CD14-positive monocyte (primary cell): ENCODE measurements at regions not wholly inside any gene's neighbourhood (a gene's known extent, or its start where the extent isn't known, plus 50 kb on each side); places are given as distances from the start of the nearest gene placed in this dataset.

ENCODE experiments used
- DNase-seq, 3 donors: peaks; one replicate each; pipeline ENCODE4 v3.0.0-alpha.2; 2011 to 2022
- H2AFZ ChIP-seq: 2 replicates; pipeline ENCODE4 v1.6.0; 2012; ENCODE audit warnings: mild to moderate bottlenecking, low read depth, low read length, inconsistent platforms; ENCODE audit not compliant: insufficient read depth, poor library complexity, severe bottlenecking
- H3K27ac ChIP-seq, 2 donors: 1 replicate in 1 of 2; 2 replicates in 1 of 2; pipeline ENCODE4 v1.5.1; 2012 to 2013; ENCODE audit warnings: low read length in 2 of 2, control low read depth in 1 of 2, inconsistent platforms in 1 of 2, low read depth in 1 of 2, mild to moderate bottlenecking in 1 of 2
- H3K27me3 ChIP-seq, 2 donors: one replicate each; pipeline versions ENCODE4 v1.6.0 to v1.6.1; 2011 to 2013; ENCODE audit warnings: low read length in 2 of 2; ENCODE audit not compliant: control insufficient read depth in 2 of 2, insufficient read depth in 2 of 2
- H3K36me3 ChIP-seq, 2 donors: replicated peaks in 1 of 2; 1 replicate in 1 of 2; 2 replicates in 1 of 2; pipeline versions ENCODE4 v1.5.1 to v1.6.1; 2012 to 2013; ENCODE audit warnings: low read length in 2 of 2, control low read depth in 1 of 2, inconsistent platforms in 1 of 2, mild to moderate bottlenecking in 1 of 2; ENCODE audit not compliant: insufficient read depth in 2 of 2, control insufficient read depth in 1 of 2
- H3K4me1 ChIP-seq, 2 donors: 1 replicate in 1 of 2; 2 replicates in 1 of 2; pipeline versions ENCODE4 v1.5.1 to v1.6.1; 2012 to 2013; ENCODE audit warnings: low read length in 2 of 2, control low read depth in 1 of 2, inconsistent platforms in 1 of 2, mild to moderate bottlenecking in 1 of 2, moderate library complexity in 1 of 2; ENCODE audit not compliant: insufficient read depth in 2 of 2, control insufficient read depth in 1 of 2
- H3K4me2 ChIP-seq: replicated peaks from 2 replicates; pipeline ENCODE3; 2012; ENCODE audit warnings: low read length, moderate library complexity, mild to moderate bottlenecking; ENCODE audit not compliant: poor library complexity, severe bottlenecking; ENCODE audit errors: extremely low read depth
- H3K4me3 ChIP-seq, 3 experiments: fragments of 200-600 bp in 1 of 3; sonication (generic) in 1 of 3; replicated peaks in 1 of 3; 1 replicate in 2 of 3; 2 replicates in 1 of 3; pipeline ENCODE4 v1.5.1; 2011 to 2013; ENCODE audit warnings: low read length in 3 of 3, mild to moderate bottlenecking in 3 of 3, control low read depth in 2 of 3, low read depth in 2 of 3, inconsistent platforms in 1 of 3, moderate library complexity in 1 of 3
- H3K79me2 ChIP-seq: 2 replicates; pipeline ENCODE4 v1.6.0; 2012; ENCODE audit warnings: mild to moderate bottlenecking, control low read depth, inconsistent platforms, low read length, moderate library complexity; ENCODE audit not compliant: insufficient read depth
- H3K9ac ChIP-seq: 2 replicates; pipeline ENCODE4 v1.6.0; 2017; ENCODE audit warnings: low read length, mild to moderate bottlenecking; ENCODE audit not compliant: insufficient read depth, poor library complexity, severe bottlenecking
- H3K9me3 ChIP-seq, 2 donors: replicated peaks in 1 of 2; 1 replicate in 1 of 2; 2 replicates in 1 of 2; pipeline versions ENCODE4 v1.5.1 to v1.6.1; 2012 to 2013; ENCODE audit warnings: low read length in 2 of 2, control low read depth in 1 of 2; ENCODE audit not compliant: control insufficient read depth in 1 of 2, insufficient read depth in 1 of 2
- H4K20me1 ChIP-seq: 2 replicates; pipeline ENCODE4 v1.6.0; 2012; ENCODE audit warnings: mild to moderate bottlenecking, low read length, control low read depth, moderate library complexity; ENCODE audit not compliant: insufficient read depth
- H3K27ac Mint-ChIP-seq, 7 donors: one replicate each; pipeline ENCODE4 v1.8.0; 2020; ENCODE audit warnings: mild to moderate bottlenecking in 7 of 7, mixed read lengths in 7 of 7, moderate library complexity in 6 of 7, inconsistent platforms in 2 of 7
- H3K27me3 Mint-ChIP-seq, 3 donors: one replicate each; pipeline ENCODE4 v1.8.0; 2021 to 2022; ENCODE audit warnings: low read depth in 3 of 3, mild to moderate bottlenecking in 3 of 3, mixed read lengths in 3 of 3, moderate library complexity in 3 of 3, inconsistent platforms in 1 of 3
- H3K36me3 Mint-ChIP-seq, 2 donors: one replicate each; pipeline ENCODE4 v1.8.0; 2020; ENCODE audit warnings: mixed read lengths in 2 of 2, inconsistent platforms in 1 of 2, mild to moderate bottlenecking in 1 of 2
- H3K4me1 Mint-ChIP-seq: one replicate; pipeline ENCODE4 v1.8.0; 2020; ENCODE audit warnings: mild to moderate bottlenecking, mixed read lengths
- H3K4me3 Mint-ChIP-seq, 2 donors: one replicate each; pipeline ENCODE4 v1.8.0; 2020; ENCODE audit warnings: mild to moderate bottlenecking in 2 of 2, mixed read lengths in 2 of 2, moderate library complexity in 1 of 2
- H3K9me3 Mint-ChIP-seq, 7 donors: one replicate each; pipeline ENCODE4 v1.8.0; 2020 to 2022; ENCODE audit warnings: mixed read lengths in 7 of 7, mild to moderate bottlenecking in 6 of 7, moderate library complexity in 6 of 7, inconsistent platforms in 2 of 7
- WGBS: methylation state at CpG from one replicate; pipeline ENCODE4 v1.1.5; 2013; ENCODE audit warnings: missing lambda C conversion rate; ENCODE audit not compliant: insufficient coverage; 5-methylcytosine and 5-hydroxymethylcytosine counted together
- intact Hi-C, 2 donors: fragments of 100-400 bp; cut with micrococcal nuclease; formaldehyde crosslinking; loops; one replicate each; pipeline versions ENCODE4 v1.15.0 to v1.15.1; 2023
- TF ChIP-seq, protein P1 (sequence below): fragments of 200-600 bp; IDR thresholded peaks from one replicate; pipeline ENCODE4 v1.8.0; 2022; ENCODE audit warnings: antibody characterized with exemption, mild to moderate bottlenecking

- H3K4me1 ChIP-seq = no peaks in the 10 kb centered on the region
- Mint-ChIP-seq H3K36me3 (no peaks in the 10 kb centered on the region), H3K4me1 (peaks cover 4% of the 10 kb centered on the region), H3K4me3 (no peak overlapping the region), H3K27me3 (peaks cover 42 to 60% (median 45%) of the 10 kb centered on the region in 3 donors), H3K9me3 (peaks cover 0 to 6% (median 2%) of the 10 kb centered on the region in 7 donors), H3K27ac (no peak overlapping the region)
- TF ChIP-seq, protein P1, sequence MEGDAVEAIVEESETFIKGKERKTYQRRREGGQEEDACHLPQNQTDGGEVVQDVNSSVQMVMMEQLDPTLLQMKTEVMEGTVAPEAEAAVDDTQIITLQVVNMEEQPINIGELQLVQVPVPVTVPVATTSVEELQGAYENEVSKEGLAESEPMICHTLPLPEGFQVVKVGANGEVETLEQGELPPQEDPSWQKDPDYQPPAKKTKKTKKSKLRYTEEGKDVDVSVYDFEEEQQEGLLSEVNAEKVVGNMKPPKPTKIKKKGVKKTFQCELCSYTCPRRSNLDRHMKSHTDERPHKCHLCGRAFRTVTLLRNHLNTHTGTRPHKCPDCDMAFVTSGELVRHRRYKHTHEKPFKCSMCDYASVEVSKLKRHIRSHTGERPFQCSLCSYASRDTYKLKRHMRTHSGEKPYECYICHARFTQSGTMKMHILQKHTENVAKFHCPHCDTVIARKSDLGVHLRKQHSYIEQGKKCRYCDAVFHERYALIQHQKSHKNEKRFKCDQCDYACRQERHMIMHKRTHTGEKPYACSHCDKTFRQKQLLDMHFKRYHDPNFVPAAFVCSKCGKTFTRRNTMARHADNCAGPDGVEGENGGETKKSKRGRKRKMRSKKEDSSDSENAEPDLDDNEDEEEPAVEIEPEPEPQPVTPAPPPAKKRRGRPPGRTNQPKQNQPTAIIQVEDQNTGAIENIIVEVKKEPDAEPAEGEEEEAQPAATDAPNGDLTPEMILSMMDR = no peak
- intact Hi-C loops = no loop called here
- H3K9ac ChIP-seq = no peak overlapping the region
- no peak for DNase-seq
- H2AFZ ChIP-seq = no peak overlapping the region
- no peak overlapping the region for H3K4me3 ChIP-seq
- peaks cover 47 to 51% of the 10 kb centered on the region in 2 donors for H3K27me3 ChIP-seq
- no peak overlapping the region for H3K27ac ChIP-seq
- H3K9me3 ChIP-seq = peaks cover 0 to 10% of the 10 kb centered on the region in 2 donors
- H3K36me3 ChIP-seq = no peaks in the 10 kb centered on the region
- no CpG with 5 or more reads among the region's 1 CpG for WGBS
- H4K20me1 ChIP-seq = no peaks in the 10 kb centered on the region
- H3K4me2 ChIP-seq = no peak overlapping the region
- no peaks in the 10 kb centered on the region for H3K79me2 ChIP-seq
These were observed 221.5 kb upstream of the TOPAZ1 start for GRCh38 chr3:44020143-44020542.

GRCh38 chr3:44021651-44022594, 219.8 kb upstream of the TOPAZ1 start:
- Histone ChIP-seq H3K36me3 (no peaks in the 10 kb centered on the region), H3K27me3 (peaks cover 47 to 51% of the 10 kb centered on the region in 2 donors), H3K4me2 (no peak overlapping the region), H3K9ac (no peak overlapping the region), H3K79me2 (no peaks in the 10 kb centered on the region), H2AFZ (no peak overlapping the region), H3K4me3 (no peak overlapping the region), H3K27ac (no peak overlapping the region), H3K9me3 (peaks cover 0 to 10% of the 10 kb centered on the region in 2 donors), H4K20me1 (no peaks in the 10 kb centered on the region), H3K4me1 (no peaks in the 10 kb centered on the region)
- intact Hi-C loops = no loop called here
- TF ChIP-seq, protein P1 = no peak
- peaks cover 0 to 6% (median 2%) of the 10 kb centered on the region in 7 donors for H3K9me3 Mint-ChIP-seq
- H3K4me3 Mint-ChIP-seq = peak overlapping the region in 1 of 2 donors; percentile 82
- H3K36me3 Mint-ChIP-seq = no peaks in the 10 kb centered on the region
- H3K4me1 Mint-ChIP-seq = peaks cover 4% of the 10 kb centered on the region
- peaks cover 45 to 65% (median 51%) of the 10 kb centered on the region in 3 donors for H3K27me3 Mint-ChIP-seq
- 2% methylated on average over 49 of the region's 53 CpGs for WGBS
- no peak for DNase-seq
- no peak overlapping the region for H3K27ac Mint-ChIP-seq
